Skin epidermis (tissue), 12 donors: ENCODE measurements at regions not wholly inside any gene's neighbourhood (a gene's known extent, or its start where the extent isn't known, plus 50 kb on each side); places are given as distances from the start of the nearest gene placed in this dataset.
"Not testable (repeated sequence)": the region's sequence is repeated elsewhere in the genome, so short reads cannot be mapped to it uniquely, and the experiment has no call there.

Experiments
- H3K27ac ChIP-seq, 21 experiments: fragments of 200-600 bp; sonication (generic) in 11 of 21; one replicate each; pipeline ENCODE4 v1.5.0; 2020; ENCODE audit warnings: mild to moderate bottlenecking in 3 of 21, inconsistent platforms in 2 of 21, moderate library complexity in 2 of 21
- H3K4me3 ChIP-seq, 7 experiments: fragments of 200-600 bp; sonication (generic) in 2 of 7; one replicate each; pipeline ENCODE4 v1.5.0; 2020; ENCODE audit warnings: inconsistent platforms in 2 of 7, mild to moderate bottlenecking in 2 of 7, moderate library complexity in 1 of 7

- Histone ChIP-seq H3K4me3 (no peak overlapping the region), H3K27ac (no peak overlapping the region)
Observed at GRCh38 chr11:69944146-69944795, 125.1 kb upstream of the FGF3 start.

GRCh38 chr11:69945157-69945556 is 125.9 kb upstream of the FGF3 start:
- H3K27ac ChIP-seq = no peak overlapping the region

GRCh38 chr11:69947059-69947792 is 128.0 kb upstream of the FGF3 start:
- H3K27ac ChIP-seq = no peak overlapping the region

More at GRCh38 chr11:69945157-69945556, 125.9 kb upstream of the FGF3 start:
- no peak overlapping the region for H3K4me3 ChIP-seq

GRCh38 chr11:69947793-69948255 is 128.6 kb upstream of the FGF3 start:
- no peak overlapping the region for H3K27ac ChIP-seq
- H3K4me3 ChIP-seq = no peak overlapping the region

More at GRCh38 chr11:69947059-69947792, 128.0 kb upstream of the FGF3 start:
- no peak overlapping the region for H3K4me3 ChIP-seq

GRCh38 chr11:69948256-69949141 is 129.3 kb upstream of the FGF3 start:
- Histone ChIP-seq H3K4me3 (no peak overlapping the region), H3K27ac (peak overlapping the region in 1 of 21 experiments; percentile 46)

GRCh38 chr11:69949327-69949726 is 128.8 kb upstream of the ANO1 start:
- Histone ChIP-seq H3K27ac (peak overlapping the region in 1 of 21 experiments; percentile 46), H3K4me3 (no peak overlapping the region)

GRCh38 chr11:69950120-69950519 is 128.0 kb upstream of the ANO1 start:
- H3K4me3 ChIP-seq = no peak overlapping the region
- H3K27ac ChIP-seq = no peak overlapping the region

- no peak overlapping the region for H3K4me3 ChIP-seq
- no peak overlapping the region for H3K27ac ChIP-seq
Observed at GRCh38 chr11:69950621-69951020, 127.5 kb upstream of the ANO1 start.

- no peak overlapping the region for H3K27ac ChIP-seq
- H3K4me3 ChIP-seq = no peak overlapping the region
Observed at GRCh38 chr11:69951821-69952220, 126.3 kb upstream of the ANO1 start.

- H3K4me3 ChIP-seq, H3K27ac ChIP-seq: not testable (repeated sequence)
Observed at GRCh38 chr11:69952229-69952975, 125.7 kb upstream of the ANO1 start.

- Histone ChIP-seq H3K27ac (no peak overlapping the region), H3K4me3 (no peak overlapping the region)
Observed at GRCh38 chr11:69953356-69953755, 124.8 kb upstream of the ANO1 start.

GRCh38 chr11:69954756-69955155 is 123.4 kb upstream of the ANO1 start:
- H3K4me3 ChIP-seq = no peak overlapping the region
- no peak overlapping the region for H3K27ac ChIP-seq

- no peak overlapping the region for H3K4me3 ChIP-seq
- H3K27ac ChIP-seq = no peak overlapping the region
Observed at GRCh38 chr11:69956669-69957190, 121.4 kb upstream of the ANO1 start.

GRCh38 chr11:69957849-69958248 is 120.3 kb upstream of the ANO1 start:
- H3K27ac ChIP-seq = no peak overlapping the region
- H3K4me3 ChIP-seq = no peak overlapping the region

GRCh38 chr11:69958308-69958707 is 119.8 kb upstream of the ANO1 start:
- Histone ChIP-seq H3K4me3 (no peak overlapping the region), H3K27ac (no peak overlapping the region)

- H3K4me3 ChIP-seq = no peak overlapping the region
Observed at GRCh38 chr11:69959461-69959860, 118.7 kb upstream of the ANO1 start.

GRCh38 chr11:69961738-69962137 is 116.4 kb upstream of the ANO1 start:
- no peak overlapping the region for H3K4me3 ChIP-seq
- H3K27ac ChIP-seq = no peak overlapping the region

More at GRCh38 chr11:69959461-69959860, 118.7 kb upstream of the ANO1 start:
- no peak overlapping the region for H3K27ac ChIP-seq

- no peak overlapping the region for H3K4me3 ChIP-seq
- no peak overlapping the region for H3K27ac ChIP-seq
Observed at GRCh38 chr11:69962152-69962551, 116.0 kb upstream of the ANO1 start.

GRCh38 chr11:69963533-69964246 is 114.4 kb upstream of the ANO1 start:
- Histone ChIP-seq H3K4me3 (no peak overlapping the region), H3K27ac (no peak overlapping the region)
